ENCODE measurements at regions not wholly inside any gene's neighbourhood (a gene's known extent, or its start where the extent isn't known, plus 50 kb on each side); places are given as distances from the start of the nearest gene placed in this dataset.

DNA sequence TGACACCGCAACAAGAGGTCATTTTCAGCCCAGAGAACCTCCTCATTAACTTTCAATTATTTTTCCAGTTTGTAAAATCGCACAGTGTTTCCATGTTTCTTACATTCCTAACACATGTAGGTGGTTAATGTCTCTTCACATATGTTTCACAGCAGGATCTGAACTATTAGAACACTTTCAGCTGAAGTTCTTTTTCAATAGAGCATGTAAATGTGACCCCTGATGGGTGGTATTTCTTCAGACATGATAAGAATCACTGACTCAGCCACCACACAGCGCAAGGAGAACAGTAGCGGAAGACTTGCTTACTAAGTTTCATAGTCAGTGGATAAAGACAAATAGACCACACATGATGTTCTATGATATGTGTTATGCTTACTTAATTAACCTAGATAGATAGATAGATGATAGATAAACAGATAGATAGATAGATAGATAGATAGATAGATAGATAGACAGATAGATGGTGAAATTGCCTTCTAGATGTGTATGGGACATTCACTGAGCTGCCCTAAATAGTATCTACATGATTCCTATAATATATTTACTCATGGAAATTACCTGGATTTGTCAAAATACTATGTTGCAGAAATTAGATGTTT is 1992.1 kb upstream of the NUDT12 start:
- DNase-seq (ENCODE audit: low spot score): no peak

DNA sequence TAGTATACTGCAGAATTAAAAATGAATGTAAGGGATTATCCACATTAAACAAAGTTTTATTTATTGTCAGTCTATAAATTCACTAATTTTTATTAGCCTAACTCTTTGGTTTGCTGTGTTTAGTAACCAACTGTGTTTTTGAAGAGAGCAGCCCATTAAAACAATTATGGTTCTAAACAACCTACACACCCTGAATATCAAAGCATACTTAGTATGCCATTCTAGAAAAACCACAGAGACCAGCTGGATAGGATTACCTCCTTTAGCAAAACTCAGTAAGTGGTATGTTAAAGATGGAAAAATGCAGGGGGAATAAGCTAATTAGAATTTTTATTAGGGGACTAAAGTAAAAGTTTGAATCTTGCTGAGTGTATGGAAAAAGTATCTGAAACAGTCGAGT is 1981.7 kb upstream of the NUDT12 start:
- DNase-seq (ENCODE audit: low spot score): no peak

- DNase-seq (ENCODE audit: low spot score): no peak
Measured at GRCh38 chr5:105536675-105537074, 1974.1 kb upstream of the NUDT12 start.

GRCh38 chr5:105530716-105531261 is 1968.2 kb upstream of the NUDT12 start:
- no peak for DNase-seq (ENCODE audit: low spot score)

GRCh38 chr5:105529851-105530250 is 1967.3 kb upstream of the NUDT12 start:
- DNase-seq (ENCODE audit: low spot score): no peak

DNA sequence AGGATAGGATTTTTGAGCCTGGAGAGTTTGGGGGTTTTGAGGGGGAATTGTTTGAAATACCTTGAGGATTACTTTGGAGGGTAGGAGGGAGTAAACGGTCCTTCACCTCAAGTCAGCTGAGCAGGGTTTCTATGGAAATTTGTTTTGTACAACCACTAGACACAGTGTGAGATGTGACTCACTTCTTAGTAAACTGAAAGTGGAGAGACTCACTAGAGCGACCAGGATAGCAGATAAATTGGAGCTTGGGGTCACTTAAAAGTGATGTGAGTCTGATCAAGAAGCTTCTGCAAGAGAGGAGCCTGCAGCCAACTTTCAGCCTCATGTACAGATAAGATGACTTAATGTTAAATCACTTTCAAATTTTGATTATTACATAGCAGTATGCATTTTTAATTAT is 1945.9 kb upstream of the NUDT12 start:
- DNase-seq (ENCODE audit: low spot score): no peak

GRCh38 chr5:105506692-105507277 is 1944.2 kb upstream of the NUDT12 start:
- no peak for DNase-seq (ENCODE audit: low spot score)

- no peak for DNase-seq (ENCODE audit: low spot score)
Measured at GRCh38 chr5:105503950-105504349, 1941.4 kb upstream of the NUDT12 start.

DNA sequence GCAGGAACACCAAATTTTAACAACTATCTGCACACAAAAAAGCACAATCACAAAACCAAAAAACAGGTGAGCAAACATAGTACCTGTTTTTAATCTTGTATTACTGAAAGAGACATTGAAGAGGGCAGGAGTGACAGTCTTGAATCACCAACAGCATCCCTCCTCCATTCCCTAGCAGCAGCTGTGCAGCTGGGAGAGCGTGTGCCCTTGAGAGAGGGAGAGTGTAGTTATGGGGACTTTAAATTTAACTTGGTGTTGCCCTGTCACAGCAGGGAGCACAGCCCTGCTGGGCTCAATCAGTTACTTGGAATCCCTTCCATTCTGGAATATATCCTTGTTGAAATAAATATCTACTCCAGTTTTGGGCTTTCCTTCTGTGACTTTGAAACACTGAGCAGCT is 1938.7 kb upstream of the NUDT12 start:
- DNase-seq (ENCODE audit: low spot score): no peak

- no peak for DNase-seq (ENCODE audit: low spot score)
Measured at GRCh38 chr5:105475401-105475800, 1912.8 kb upstream of the NUDT12 start.

GRCh38 chr5:105462377-105462776 is 1899.8 kb upstream of the NUDT12 start:
- no peak for DNase-seq (ENCODE audit: low spot score)

- DNase-seq (ENCODE audit: low spot score): no peak
Measured at GRCh38 chr5:105460721-105461120, 1898.1 kb upstream of the NUDT12 start.

- no peak for DNase-seq (ENCODE audit: low spot score)
Measured at GRCh38 chr5:105453216-105453807, 1890.7 kb upstream of the NUDT12 start.

GRCh38 chr5:105448271-105448670 is 1885.7 kb upstream of the NUDT12 start:
- no peak for DNase-seq (ENCODE audit: low spot score)

GRCh38 chr5:105430516-105430915 is 1867.9 kb upstream of the NUDT12 start:
- DNase-seq (ENCODE audit: low spot score): no peak

DNA sequence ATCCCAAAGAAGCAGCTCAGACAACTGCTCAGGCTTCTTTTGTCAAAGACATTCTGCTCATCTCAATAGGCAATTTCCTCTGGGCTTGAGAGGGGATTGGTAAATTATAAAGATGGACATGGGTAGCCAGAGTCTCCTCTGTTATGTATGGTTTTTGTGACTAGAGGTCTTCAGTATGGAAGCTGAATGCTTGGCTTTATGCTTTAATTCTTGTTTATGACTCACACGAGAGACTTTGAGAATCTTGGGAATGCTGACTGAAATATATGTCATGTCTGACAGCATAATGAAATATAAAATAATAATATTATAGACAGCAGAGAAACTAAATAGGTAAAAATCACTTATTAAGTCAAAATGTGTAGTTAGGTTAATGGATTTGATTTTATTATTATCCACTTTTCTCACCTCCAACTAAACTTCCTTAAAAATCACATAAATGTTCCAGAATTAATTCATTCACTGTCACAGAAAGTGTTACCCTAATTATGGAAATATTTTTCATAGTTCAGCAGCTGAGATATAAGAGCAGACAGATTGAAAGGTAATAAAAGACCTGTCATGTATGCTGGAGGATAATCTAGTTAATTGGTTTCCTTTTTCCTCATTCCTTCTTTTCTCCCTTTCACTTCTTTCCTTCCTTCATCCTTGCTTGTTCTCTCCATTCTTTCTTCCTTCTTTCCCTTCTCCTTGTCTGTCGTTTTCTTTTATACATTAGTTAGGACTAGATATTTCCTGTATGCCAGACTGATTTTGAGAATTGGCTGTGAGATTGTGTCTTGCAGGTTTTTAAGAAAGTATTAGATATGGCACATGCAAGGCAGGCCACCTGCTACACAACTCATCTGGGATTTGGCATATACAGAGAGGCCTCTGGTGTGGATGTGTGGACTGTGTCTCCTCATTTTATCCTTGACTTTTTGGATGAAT is 1866.1 kb upstream of the NUDT12 start:
- DNase-seq (ENCODE audit: low spot score): no peak

- DNase-seq (ENCODE audit: low spot score): no peak
Measured at GRCh38 chr5:105414067-105414466, 1851.5 kb upstream of the NUDT12 start.

DNA sequence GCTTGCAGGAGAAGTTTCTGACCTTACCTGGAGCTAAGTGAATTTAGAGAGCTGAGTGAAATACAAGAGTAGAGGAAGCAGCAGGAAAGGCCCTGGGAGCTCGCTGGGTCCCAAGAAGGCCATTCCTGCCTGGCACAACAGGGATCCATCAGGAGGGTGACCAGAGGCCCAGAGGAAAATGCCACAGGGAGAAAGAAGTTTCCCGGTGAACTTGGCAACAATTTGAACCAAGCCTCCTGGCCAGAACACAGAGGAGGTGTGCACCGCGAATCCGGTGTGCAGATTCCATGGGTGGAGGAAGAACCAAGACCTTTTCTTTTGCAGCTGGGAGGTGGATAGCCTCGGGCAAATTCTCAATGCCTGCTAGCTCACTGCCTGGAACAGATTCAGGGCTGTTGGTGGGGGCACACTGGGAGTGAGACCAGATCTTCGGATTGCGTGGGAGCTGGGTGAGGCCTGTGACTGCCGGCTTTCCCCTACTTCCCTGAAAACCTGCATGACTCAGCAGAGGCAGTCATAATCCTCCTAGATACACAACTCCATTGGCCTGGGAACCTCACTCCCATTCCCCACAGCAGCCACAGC is 1850.9 kb upstream of the NUDT12 start:
- no peak for DNase-seq (ENCODE audit: low spot score)

DNA sequence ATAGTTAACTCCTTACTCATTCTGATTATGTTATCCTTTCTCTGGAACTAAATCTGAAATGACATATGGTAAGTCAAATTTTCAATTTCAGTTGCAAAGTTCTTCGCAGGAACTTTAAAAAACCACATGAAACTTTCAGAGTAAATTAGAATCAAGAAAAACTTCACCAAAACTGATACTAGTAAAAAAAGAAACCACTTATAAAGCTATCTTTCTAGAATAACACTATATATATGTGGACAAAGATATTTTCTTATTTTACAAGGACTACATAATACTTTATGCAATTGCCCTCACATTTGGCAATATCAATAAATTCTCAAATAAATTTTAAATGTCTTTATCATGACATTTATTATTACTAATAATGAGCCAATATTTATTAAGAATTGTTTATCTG is 1847.1 kb upstream of the NUDT12 start:
- no peak for DNase-seq (ENCODE audit: low spot score)

DNA sequence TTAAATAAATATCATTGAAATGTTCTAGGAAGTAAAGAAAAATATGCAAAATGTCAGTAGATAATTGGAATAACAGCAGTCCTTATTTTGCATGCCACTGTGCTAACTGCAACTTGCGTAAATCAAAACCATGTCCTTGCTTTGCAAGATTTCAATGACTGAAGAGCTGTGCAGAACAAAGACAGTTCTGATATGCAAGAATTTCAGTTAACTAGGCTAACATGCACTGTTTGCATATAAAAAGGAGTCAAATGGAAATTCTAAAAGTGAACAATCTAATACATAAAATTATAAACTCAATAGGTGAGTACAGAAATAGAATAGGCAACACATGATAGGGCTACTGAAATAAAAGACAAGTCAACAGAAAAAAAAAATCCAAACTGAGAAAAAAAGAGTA is 1844.6 kb upstream of the NUDT12 start:
- no peak for DNase-seq (ENCODE audit: low spot score)

GRCh38 chr5:105397749-105398148 is 1835.2 kb upstream of the NUDT12 start:
- no peak for DNase-seq (ENCODE audit: low spot score)

GRCh38 chr5:105392710-105393149 is 1830.1 kb upstream of the NUDT12 start:
- DNase-seq (ENCODE audit: low spot score): no peak
